Muscle layer of colon (tissue), 2 donors: ENCODE measurements at regions not wholly inside any gene's neighbourhood (a gene's known extent, or its start where the extent isn't known, plus 50 kb on each side); places are given as distances from the start of the nearest gene placed in this dataset.

Source experiments
- H3K27ac ChIP-seq: one replicate; pipeline ENCODE4 v1.7.0; 2013; ENCODE audit warnings: low read depth, mild to moderate bottlenecking, low read length, moderate library complexity
- H3K27me3 ChIP-seq, 2 donors: one replicate each; pipeline ENCODE4 v1.7.0; 2013; ENCODE audit warnings: low read length in 2 of 2, mild to moderate bottlenecking in 2 of 2; ENCODE audit not compliant: insufficient read depth in 2 of 2, control insufficient read depth in 1 of 2
- H3K36me3 ChIP-seq: one replicate; pipeline ENCODE4 v1.7.0; 2013; ENCODE audit warnings: mild to moderate bottlenecking, low read length; ENCODE audit not compliant: insufficient read depth
- H3K4me1 ChIP-seq: one replicate; pipeline ENCODE4 v1.7.0; 2013; ENCODE audit warnings: mild to moderate bottlenecking, low read length; ENCODE audit not compliant: insufficient read depth
- H3K4me3 ChIP-seq, 2 donors: one replicate each; pipeline ENCODE4 v1.7.0; 2013; ENCODE audit warnings: low read length in 2 of 2, low read depth in 1 of 2, mild to moderate bottlenecking in 1 of 2, moderate library complexity in 1 of 2
- H3K9ac ChIP-seq: one replicate; pipeline ENCODE4 v1.7.0; 2013; ENCODE audit warnings: low read length
- H3K9me3 ChIP-seq: one replicate; pipeline ENCODE4 v1.7.0; 2013; ENCODE audit warnings: mild to moderate bottlenecking, low read length
- donor health status: abdominal sarcoma.
- donor health status: Adenocarcinoma of cecum.

- no peaks in the 10 kb centered on the region for H3K27me3 ChIP-seq
- no peaks in the 10 kb centered on the region for H3K36me3 ChIP-seq
- H3K4me1 ChIP-seq: peaks cover 9% of the 10 kb centered on the region
- no peak overlapping the region for H3K9ac ChIP-seq
- H3K27ac ChIP-seq: no peak overlapping the region
- H3K4me3 ChIP-seq: no peak overlapping the region
- H3K9me3 ChIP-seq: no peaks in the 10 kb centered on the region
These were observed 109.5 kb downstream of the TENT4A start for GRCh38 chr5:6822556-6823343.

- Histone ChIP-seq H3K27me3 (no peaks in the 10 kb centered on the region), H3K27ac (no peak overlapping the region), H3K4me3 (no peak overlapping the region), H3K9ac (no peak overlapping the region), H3K36me3 (no peaks in the 10 kb centered on the region), H3K9me3 (no peaks in the 10 kb centered on the region), H3K4me1 (peaks cover 12% of the 10 kb centered on the region)
These were observed 110.8 kb downstream of the TENT4A start for GRCh38 chr5:6823996-6824395.

- peaks cover 12% of the 10 kb centered on the region for H3K4me1 ChIP-seq
- H3K9ac ChIP-seq: no peak overlapping the region
- no peaks in the 10 kb centered on the region for H3K27me3 ChIP-seq
- H3K27ac ChIP-seq: no peak overlapping the region
- H3K4me3 ChIP-seq: no peak overlapping the region
- H3K36me3 ChIP-seq: no peaks in the 10 kb centered on the region
- H3K9me3 ChIP-seq: no peaks in the 10 kb centered on the region
These were observed 112.5 kb downstream of the TENT4A start for GRCh38 chr5:6825678-6826244.

GRCh38 chr5:6826756-6827155 lies 113.5 kb downstream of the TENT4A start:
- Histone ChIP-seq H3K9me3 (no peaks in the 10 kb centered on the region), H3K27me3 (no peaks in the 10 kb centered on the region), H3K36me3 (no peaks in the 10 kb centered on the region), H3K4me1 (peaks cover 12% of the 10 kb centered on the region), H3K9ac (no peak overlapping the region), H3K4me3 (no peak overlapping the region), H3K27ac (no peak overlapping the region)

- H3K27ac ChIP-seq: no peak overlapping the region
- H3K4me3 ChIP-seq: peak overlapping the region in 1 of 2 donors; percentile 13
- H3K36me3 ChIP-seq: no peaks in the 10 kb centered on the region
- no peak overlapping the region for H3K9ac ChIP-seq
- H3K27me3 ChIP-seq: no peaks in the 10 kb centered on the region
- peaks cover 12% of the 10 kb centered on the region for H3K4me1 ChIP-seq
- no peaks in the 10 kb centered on the region for H3K9me3 ChIP-seq
These were observed 114.4 kb downstream of the TENT4A start for GRCh38 chr5:6827526-6828219.

- H3K27me3 ChIP-seq: no peaks in the 10 kb centered on the region
- no peak overlapping the region for H3K4me3 ChIP-seq
- H3K9ac ChIP-seq: no peak overlapping the region
- H3K4me1 ChIP-seq: peaks cover 19% of the 10 kb centered on the region
- H3K36me3 ChIP-seq: no peaks in the 10 kb centered on the region
- H3K9me3 ChIP-seq: no peaks in the 10 kb centered on the region
- H3K27ac ChIP-seq: no peak overlapping the region
These were observed 116.0 kb downstream of the TENT4A start for GRCh38 chr5:6829150-6829784.

GRCh38 chr5:6830643-6831239 lies 117.5 kb downstream of the TENT4A start:
- H3K4me1 ChIP-seq: peaks cover 19% of the 10 kb centered on the region
- H3K9me3 ChIP-seq: no peaks in the 10 kb centered on the region
- H3K36me3 ChIP-seq: no peaks in the 10 kb centered on the region
- no peak overlapping the region for H3K9ac ChIP-seq
- no peaks in the 10 kb centered on the region for H3K27me3 ChIP-seq
- H3K4me3 ChIP-seq: no peak overlapping the region
- no peak overlapping the region for H3K27ac ChIP-seq

- Histone ChIP-seq H3K36me3 (no peaks in the 10 kb centered on the region), H3K9me3 (no peaks in the 10 kb centered on the region), H3K27me3 (no peaks in the 10 kb centered on the region), H3K4me3 (no peak overlapping the region), H3K9ac (no peak overlapping the region), H3K27ac (no peak overlapping the region), H3K4me1 (peaks cover 18% of the 10 kb centered on the region)
These were observed 118.7 kb downstream of the TENT4A start for GRCh38 chr5:6831678-6832671.

- Histone ChIP-seq H3K4me1 (peaks cover 8% of the 10 kb centered on the region), H3K36me3 (no peaks in the 10 kb centered on the region), H3K27me3 (no peaks in the 10 kb centered on the region), H3K27ac (no peak overlapping the region), H3K9me3 (no peaks in the 10 kb centered on the region), H3K4me3 (no peak overlapping the region), H3K9ac (no peak overlapping the region)
These were observed 119.8 kb downstream of the TENT4A start for GRCh38 chr5:6832994-6833393.

- H3K4me1 ChIP-seq: peaks cover 7% of the 10 kb centered on the region
- H3K27ac ChIP-seq: no peak overlapping the region
- no peaks in the 10 kb centered on the region for H3K9me3 ChIP-seq
- H3K36me3 ChIP-seq: no peaks in the 10 kb centered on the region
- no peak overlapping the region for H3K4me3 ChIP-seq
- no peak overlapping the region for H3K9ac ChIP-seq
- no peaks in the 10 kb centered on the region for H3K27me3 ChIP-seq
These were observed 120.2 kb downstream of the TENT4A start for GRCh38 chr5:6833406-6833805.
